Gastrocnemius medialis (tissue), 4 donors: ENCODE measurements at regions not wholly inside any gene's neighbourhood (a gene's known extent, or its start where the extent isn't known, plus 50 kb on each side); places are given as distances from the start of the nearest gene placed in this dataset.

Experiments used
- ATAC-seq, 2 donors: fragments of 150-250 bp; one replicate each; pipeline ENCODE4 v1.9.1; 2016
- DNase-seq, 2 donors: peaks; one replicate each; pipeline ENCODE4 v3.0.0-alpha.2; 2019
- H3K27ac ChIP-seq, 4 donors: fragments of 200-600 bp; sonication (generic); 1 replicate in 1 of 4; 2 replicates in 3 of 4; pipeline ENCODE4 v1.5.1; 2016 to 2018; ENCODE audit warnings: mild to moderate bottlenecking in 2 of 4, moderate library complexity in 1 of 4
- H3K27me3 ChIP-seq, 3 donors: fragments of 200-600 bp; sonication (generic) in 2 of 3; 1 replicate in 1 of 3; 2 replicates in 2 of 3; pipeline versions ENCODE4 v1.5.1 to v1.6.0; 2016 to 2019; ENCODE audit warnings: mild to moderate bottlenecking in 1 of 3, moderate library complexity in 1 of 3
- H3K36me3 ChIP-seq, 2 donors: fragments of 200-600 bp; sonication (generic) in 1 of 2; one replicate each; pipeline ENCODE4 v1.5.1; 2017 to 2018
- H3K4me1 ChIP-seq, 2 donors: fragments of 200-600 bp; sonication (generic) in 1 of 2; one replicate each; pipeline ENCODE4 v1.5.1; 2016 to 2017; ENCODE audit warnings: mild to moderate bottlenecking in 2 of 2
- H3K4me3 ChIP-seq, 4 donors: fragments of 200-600 bp; sonication (generic) in 3 of 4; 1 replicate in 1 of 4; 2 replicates in 3 of 4; pipeline ENCODE4 v1.5.1; 2016 to 2019; ENCODE audit warnings: mild to moderate bottlenecking in 2 of 4
- H3K9me3 ChIP-seq, 3 donors: fragments of 200-600 bp; sonication (generic) in 2 of 3; 1 replicate in 1 of 3; 2 replicates in 2 of 3; pipeline ENCODE4 v1.5.1; 2016 to 2019
- POLR2A ChIP-seq, 2 donors: fragments of 450-650 bp; IDR thresholded peaks; one replicate each; pipeline ENCODE4 v1.6.1; 2017; ENCODE audit warnings: antibody characterized with exemption in 2 of 2, mild to moderate bottlenecking in 2 of 2, moderate library complexity in 2 of 2
- in situ Hi-C, 4 donors: fragments of 200-750 bp; cut with MboI; loops; one replicate each; pipeline versions ENCODE4 v1.15.0 to v1.8.0; 2017; ENCODE audit warnings: low sequenced_read_pairs in 4 of 4
- intact Hi-C: fragments of 100-400 bp; cut with DNase I; formaldehyde crosslinking; loops from one replicate; pipeline ENCODE4 v1.15.1; 2023; ENCODE audit warnings: low total_unique reads
- TF ChIP-seq, protein P1 (sequence below), 5 experiments: fragments of 450-650 bp in 3 of 5; fragments of 200-600 bp in 2 of 5; sonication (generic) in 2 of 5; IDR thresholded peaks in 4 of 5; conservative IDR thresholded peaks in 1 of 5; 1 replicate in 4 of 5; 2 replicates in 1 of 5; pipeline ENCODE4 v1.5.1; 2016 to 2019; ENCODE audit warnings: antibody characterized with exemption in 5 of 5, mild to moderate bottlenecking in 3 of 5, moderate library complexity in 3 of 5

- Histone ChIP-seq H3K36me3 (no peaks in the 10 kb centered on the region), H3K9me3 (no peaks in the 10 kb centered on the region), H3K4me3 (no peak overlapping the region), H3K27me3 (no peaks in the 10 kb centered on the region), H3K27ac (no peak overlapping the region), H3K4me1 (no peaks in the 10 kb centered on the region)
- TF ChIP-seq POLR2A (IDR thresholded peaks at IDR 0.05), result no peak
- TF ChIP-seq, protein P1, sequence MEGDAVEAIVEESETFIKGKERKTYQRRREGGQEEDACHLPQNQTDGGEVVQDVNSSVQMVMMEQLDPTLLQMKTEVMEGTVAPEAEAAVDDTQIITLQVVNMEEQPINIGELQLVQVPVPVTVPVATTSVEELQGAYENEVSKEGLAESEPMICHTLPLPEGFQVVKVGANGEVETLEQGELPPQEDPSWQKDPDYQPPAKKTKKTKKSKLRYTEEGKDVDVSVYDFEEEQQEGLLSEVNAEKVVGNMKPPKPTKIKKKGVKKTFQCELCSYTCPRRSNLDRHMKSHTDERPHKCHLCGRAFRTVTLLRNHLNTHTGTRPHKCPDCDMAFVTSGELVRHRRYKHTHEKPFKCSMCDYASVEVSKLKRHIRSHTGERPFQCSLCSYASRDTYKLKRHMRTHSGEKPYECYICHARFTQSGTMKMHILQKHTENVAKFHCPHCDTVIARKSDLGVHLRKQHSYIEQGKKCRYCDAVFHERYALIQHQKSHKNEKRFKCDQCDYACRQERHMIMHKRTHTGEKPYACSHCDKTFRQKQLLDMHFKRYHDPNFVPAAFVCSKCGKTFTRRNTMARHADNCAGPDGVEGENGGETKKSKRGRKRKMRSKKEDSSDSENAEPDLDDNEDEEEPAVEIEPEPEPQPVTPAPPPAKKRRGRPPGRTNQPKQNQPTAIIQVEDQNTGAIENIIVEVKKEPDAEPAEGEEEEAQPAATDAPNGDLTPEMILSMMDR (IDR thresholded peaks at IDR 0.05 in 4 of 5, conservative IDR thresholded peaks at IDR 0.05 in 1 of 5), result no peak
- in situ Hi-C loops, result no loop called here
- intact Hi-C loops, result no loop called here
- DNase-seq (no peak), ATAC-seq (no peak)
Measured at GRCh38 chr10:120400601-120401000, 56.4 kb upstream of the PLPP4 start.

DNA sequence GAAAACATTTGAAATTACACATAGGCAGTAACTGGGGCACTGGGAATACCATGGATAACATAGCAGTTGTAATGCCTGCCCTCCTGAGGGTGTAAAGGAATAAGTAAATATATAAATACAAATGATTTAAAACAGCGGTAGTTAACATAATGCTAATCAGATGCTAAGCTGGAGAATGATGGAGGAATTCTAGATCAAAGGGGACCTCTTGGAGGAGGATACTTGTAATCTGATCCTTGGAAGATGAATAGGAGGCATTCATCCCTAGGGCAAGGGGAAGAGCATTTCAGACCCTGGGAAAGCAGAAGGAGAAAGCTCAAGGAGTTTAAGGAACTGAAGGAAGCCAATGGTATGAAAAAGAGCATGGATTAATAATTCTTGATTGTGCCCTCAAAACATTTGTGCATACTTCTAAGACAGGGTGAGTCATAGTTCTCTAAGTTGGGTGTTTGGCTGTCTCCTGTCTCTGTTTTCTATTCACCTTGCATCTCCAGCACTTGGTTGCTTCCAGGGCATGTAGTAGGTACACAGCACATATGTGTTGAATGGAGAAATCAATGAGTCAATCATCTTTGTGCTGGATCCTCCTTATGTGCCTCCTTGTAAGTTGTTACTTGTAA lies 54.8 kb upstream of the PLPP4 start:
- H3K4me3 ChIP-seq, result no peak overlapping the region
- TF ChIP-seq POLR2A (IDR thresholded peaks at IDR 0.05), result no peak
- TF ChIP-seq, protein P1 (IDR thresholded peaks at IDR 0.05 in 4 of 5, conservative IDR thresholded peaks at IDR 0.05 in 1 of 5), result no peak
- intact Hi-C loops, result no loop called here
- DNase-seq (no peak), ATAC-seq (no peak)
- in situ Hi-C loops, result no loop called here
- no peak overlapping the region for H3K27ac ChIP-seq
- no peaks in the 10 kb centered on the region for H3K4me1 ChIP-seq
- H3K9me3 ChIP-seq, result no peaks in the 10 kb centered on the region
- no peaks in the 10 kb centered on the region for H3K36me3 ChIP-seq
- no peaks in the 10 kb centered on the region for H3K27me3 ChIP-seq

- in situ Hi-C loops (no loop called here), intact Hi-C loops (no loop called here)
- no peaks in the 10 kb centered on the region for H3K9me3 ChIP-seq
- ATAC-seq, result no peak
- no peak for DNase-seq
- no peak overlapping the region for H3K4me3 ChIP-seq
- no peaks in the 10 kb centered on the region for H3K36me3 ChIP-seq
- TF ChIP-seq, protein P1 (IDR thresholded peaks at IDR 0.05 in 4 of 5, conservative IDR thresholded peaks at IDR 0.05 in 1 of 5), result no peak
- no peak for TF ChIP-seq POLR2A (IDR thresholded peaks at IDR 0.05)
- no peaks in the 10 kb centered on the region for H3K4me1 ChIP-seq
- H3K27me3 ChIP-seq, result no peaks in the 10 kb centered on the region
- H3K27ac ChIP-seq, result no peak overlapping the region
Measured at GRCh38 chr10:120403109-120403508, 53.9 kb upstream of the PLPP4 start.

DNA sequence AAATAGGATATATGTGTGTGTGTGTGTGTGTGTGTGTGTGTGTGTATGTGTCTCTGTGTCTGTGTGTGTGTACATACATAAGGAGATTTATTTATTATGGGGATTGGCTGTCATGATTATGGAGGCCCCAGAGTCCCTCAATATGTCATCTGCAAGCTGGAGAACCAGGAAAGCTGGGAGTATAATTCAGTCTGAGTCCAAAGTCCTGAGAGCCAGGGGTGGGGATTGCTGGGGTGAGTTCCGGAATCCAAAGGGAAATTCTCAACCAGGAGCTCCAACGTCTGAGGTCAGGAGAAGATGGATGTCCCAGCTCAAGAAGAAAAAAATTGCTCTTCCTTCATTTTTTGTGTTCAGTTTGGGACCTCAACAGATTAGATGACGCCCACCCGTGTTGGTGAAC lies 50.7 kb upstream of the PLPP4 start:
- TF ChIP-seq, protein P1 (IDR thresholded peaks at IDR 0.05 in 4 of 5, conservative IDR thresholded peaks at IDR 0.05 in 1 of 5), result no peak
- TF ChIP-seq POLR2A (IDR thresholded peaks at IDR 0.05), result no peak
- Histone ChIP-seq H3K4me1 (no peaks in the 10 kb centered on the region), H3K27me3 (no peaks in the 10 kb centered on the region), H3K4me3 (no peak overlapping the region), H3K27ac (no peak overlapping the region), H3K9me3 (no peaks in the 10 kb centered on the region), H3K36me3 (no peaks in the 10 kb centered on the region)
- DNase-seq (no peak), ATAC-seq (no peak)
- in situ Hi-C loops, result no loop called here
- intact Hi-C loops, result no loop called here
